HCT116 (cell line): ENCODE measurements at regions not wholly inside any gene's neighbourhood (a gene's known extent, or its start where the extent isn't known, plus 50 kb on each side); places are given as distances from the start of the nearest gene placed in this dataset.

Experiments
- ATAC-seq: fragments of 200-7000 bp; cut with Tn5 transposase; 2 replicates; pipeline ENCODE4 v1.9.1; 2020; ENCODE audit warnings: mild to moderate bottlenecking, moderate library complexity
- BruUV-seq: library from RNA; stranded (reverse); fragments of 400-500 nt; replicated peaks from 2 replicates; lab custom pipeline; 2021; lab: Mats Ljungman, UMichigan
- CTCF ChIA-PET: fragments of 300-600 bp; sonication (Branson Sonifier 250); formaldehyde crosslinking; loops from one replicate; lab custom pipeline; 2021; ENCODE audit warnings: antibody characterized with exemption; lab: Charles Lee
- POLR2A ChIA-PET: fragments of 300-600, 350-600 bp; sonication (Branson Sonifier 250); formaldehyde crosslinking; loops from one replicate; lab custom pipeline; 2021; ENCODE audit warnings: antibody characterized with exemption; lab: Charles Lee
- RAD21 ChIA-PET, 2 experiments: fragments of 300-600 bp; sonication (Branson Sonifier 250); formaldehyde crosslinking; loops; one replicate each; lab custom pipeline; 2023; ENCODE audit warnings: low total read pairs in 2 of 2; ENCODE audit not compliant: uncharacterized antibody in 2 of 2, unreplicated experiment in 2 of 2, low non-redundant PET in 1 of 2; lab: Charles Lee
- DNase-seq: peaks from one replicate; pipeline ENCODE4 v3.0.0-alpha.2; 2010; ENCODE audit warnings: low read depth, low spot score
- H2AFZ ChIP-seq: fragments of 200-600 bp; shearing (Covaris generic), sonication (generic); 2 replicates; pipeline ENCODE4 v1.6.1; 2017; ENCODE audit warnings: low read depth, mixed run types, mixed read lengths, antibody characterized with exemption, low read length; ENCODE audit not compliant: poor library complexity, severe bottlenecking
- H3K27ac ChIP-seq: 2 replicates; pipeline ENCODE4 v1.5.1; 2012; ENCODE audit warnings: low read depth, low read length
- H3K27me3 ChIP-seq: fragments of 200-600 bp; sonication (generic); 2 replicates; pipeline ENCODE4 v1.6.1; 2016; ENCODE audit warnings: mixed run types, low read length, mixed read lengths; ENCODE audit not compliant: insufficient read depth
- H3K36me3 ChIP-seq, 2 experiments: fragments of 200-500 bp in 1 of 2; fragments of 200-600 bp in 1 of 2; sonication (Bioruptor generic) in 1 of 2; sonication (generic) in 1 of 2; 2 replicates each; pipeline versions ENCODE4 v1.5.1 to v1.6.1; 2014 to 2016; ENCODE audit warnings: low read length in 2 of 2, inconsistent platforms in 1 of 2, mixed read lengths in 1 of 2, mixed run types in 1 of 2; ENCODE audit not compliant: insufficient read depth in 2 of 2, control insufficient read depth in 1 of 2
- H3K4me1 ChIP-seq, 2 experiments: fragments of 200-600 bp in 1 of 2; sonication (generic) in 1 of 2; 2 replicates each; pipeline versions ENCODE4 v1.5.1 to v1.6.1; 2012 to 2017; ENCODE audit warnings: low read length in 2 of 2, inconsistent platforms in 1 of 2, mild to moderate bottlenecking in 1 of 2, mixed read lengths in 1 of 2, mixed run types in 1 of 2, moderate library complexity in 1 of 2; ENCODE audit not compliant: insufficient read depth in 2 of 2, control insufficient read depth in 1 of 2
- H3K4me2 ChIP-seq: fragments of 200-600 bp; sonication (generic); 2 replicates; pipeline ENCODE4 v1.6.1; 2017; ENCODE audit warnings: mixed run types, low read length, mixed read lengths
- H3K4me3 ChIP-seq, 2 experiments: fragments of 200-600 bp in 1 of 2; sonication (generic) in 1 of 2; replicated peaks in 1 of 2; 2 replicates each; pipeline ENCODE4 v1.5.1; 2011 to 2016; ENCODE audit warnings: low read length in 2 of 2, control low read depth in 1 of 2, low read depth in 1 of 2, mild to moderate bottlenecking in 1 of 2, mixed read lengths in 1 of 2, mixed run types in 1 of 2
- H3K79me2 ChIP-seq: fragments of 200-600 bp; sonication (generic); 2 replicates; pipeline ENCODE4 v1.6.1; 2017; ENCODE audit warnings: mild to moderate bottlenecking, mixed run types, low read length, moderate library complexity, mixed read lengths; ENCODE audit not compliant: insufficient read depth
- H3K9ac ChIP-seq: fragments of 200-600 bp; sonication (generic); 2 replicates; pipeline ENCODE4 v1.6.1; 2016; ENCODE audit warnings: low read length, mixed read lengths
- H3K9me2 ChIP-seq: fragments of 200-600 bp; sonication (generic), shearing (Covaris generic); 2 replicates; pipeline ENCODE4 v1.6.1; 2017; ENCODE audit warnings: mixed run types, mild to moderate bottlenecking, moderate library complexity; ENCODE audit not compliant: insufficient read depth
- H3K9me3 ChIP-seq, 2 experiments: fragments of 200-500 bp in 1 of 2; fragments of 200-600 bp in 1 of 2; sonication (Bioruptor generic) in 1 of 2; sonication (generic) in 1 of 2; 2 replicates each; pipeline ENCODE4 v1.6.1; 2014 to 2017; ENCODE audit warnings: low read length in 2 of 2, mixed read lengths in 2 of 2, inconsistent platforms in 1 of 2, low read depth in 1 of 2, mild to moderate bottlenecking in 1 of 2, mixed run types in 1 of 2, moderate library complexity in 1 of 2; ENCODE audit not compliant: control insufficient read depth in 1 of 2, insufficient read depth in 1 of 2
- H4K20me1 ChIP-seq: fragments of 200-600 bp; sonication (generic), shearing (Covaris generic); 2 replicates; pipeline ENCODE4 v1.6.1; 2017; ENCODE audit warnings: mixed run types, mild to moderate bottlenecking, moderate library complexity; ENCODE audit not compliant: insufficient read depth
- CBX3 ChIP-seq: IDR thresholded peaks from 2 replicates; pipeline ENCODE4 v1.6.1; 2012; ENCODE audit warnings: low read depth
- CEBPB ChIP-seq: IDR thresholded peaks from 2 replicates; pipeline ENCODE4 v1.6.1; 2012; ENCODE audit warnings: low read depth
- ELF1 ChIP-seq: IDR thresholded peaks from 2 replicates; pipeline ENCODE4 v1.6.1; 2012; ENCODE audit warnings: low read depth, borderline replicate concordance
- EZH2 ChIP-seq: fragments of 200-600 bp; sonication (generic); IDR thresholded peaks from 2 replicates; pipeline ENCODE4 v1.6.1; 2017; ENCODE audit warnings: antibody characterized with exemption, mixed run types
- EZH2phosphoT487 ChIP-seq: fragments of 200-600 bp; IDR thresholded peaks from 2 replicates; pipeline ENCODE4 v1.6.1; 2018; ENCODE audit warnings: antibody characterized with exemption, borderline replicate concordance
- JUND ChIP-seq: IDR thresholded peaks from 2 replicates; pipeline ENCODE4 v1.6.1; 2012
- POLR2A ChIP-seq: IDR thresholded peaks from 2 replicates; pipeline ENCODE4 v1.7.0; 2011; ENCODE audit warnings: borderline replicate concordance; ENCODE audit not compliant: insufficient read depth, insufficient read length; ENCODE audit errors: extremely low read depth
- POLR2AphosphoS5 ChIP-seq: IDR thresholded peaks from 2 replicates; pipeline ENCODE4 v1.6.1; 2011; ENCODE audit warnings: mild to moderate bottlenecking, low read depth, low read length, moderate library complexity
- RAD21 ChIP-seq: IDR thresholded peaks from 2 replicates; pipeline ENCODE4 v1.6.1; 2012; ENCODE audit warnings: low read depth, mild to moderate bottlenecking
- SP1 ChIP-seq: IDR thresholded peaks from 2 replicates; pipeline ENCODE4 v1.6.1; 2012; ENCODE audit warnings: low read depth
- SRF ChIP-seq: IDR thresholded peaks from 2 replicates; pipeline ENCODE4 v1.6.1; 2012; ENCODE audit warnings: low read depth
- TCF7L2 ChIP-seq: IDR thresholded peaks from 2 replicates; pipeline ENCODE4 v1.7.0; 2011; ENCODE audit warnings: borderline replicate concordance, inconsistent platforms; ENCODE audit not compliant: insufficient read depth, insufficient read length; ENCODE audit errors: extremely low read depth
- YY1 ChIP-seq: IDR thresholded peaks from 2 replicates; pipeline ENCODE4 v1.6.1; 2011; ENCODE audit warnings: low read length, low read depth, moderate library complexity, mild to moderate bottlenecking; ENCODE audit not compliant: insufficient replicate concordance; ENCODE audit errors: extremely low read depth
- ZFX ChIP-seq: fragments of 450-650 bp; IDR thresholded peaks from 2 replicates; pipeline ENCODE4 v1.6.1; 2017
- ZNF274 ChIP-seq: fragments of 200-500 bp; sonication (Bioruptor generic); IDR thresholded peaks from 2 replicates; pipeline ENCODE4 v1.6.1; 2014; ENCODE audit warnings: mild to moderate bottlenecking, low read depth, low read length, inconsistent platforms
- intact Hi-C: fragments of 100-400 bp; cut with micrococcal nuclease; formaldehyde crosslinking; loops from 2 replicates; pipeline ENCODE4 v1.10.0; 2022
- TF ChIP-seq, protein P1 (sequence below): IDR thresholded peaks from 2 replicates; pipeline ENCODE4 v1.6.1; 2012
- TF ChIP-seq, protein P2 (sequence below): IDR thresholded peaks from 2 replicates; pipeline ENCODE4 v1.6.1; 2012; ENCODE audit warnings: low read depth
- TF ChIP-seq, protein P3 (sequence below): IDR thresholded peaks from 2 replicates; pipeline ENCODE4 v1.6.1; 2012
- TF ChIP-seq, protein P4 (sequence below): IDR thresholded peaks from 2 replicates; pipeline ENCODE4 v1.6.1; 2011; ENCODE audit warnings: mild to moderate bottlenecking, low read length, moderate library complexity; ENCODE audit not compliant: insufficient replicate concordance; ENCODE audit errors: extremely low read depth
- TF ChIP-seq, protein P5 (sequence below), 3 experiments: fragments of 200-600 bp in 1 of 3; sonication (generic) in 1 of 3; IDR thresholded peaks in 2 of 3; conservative IDR thresholded peaks in 1 of 3; 2 replicates each; pipeline ENCODE4 v1.5.1; 2012 to 2017; ENCODE audit warnings: low read depth in 2 of 3, low read length in 2 of 3, antibody characterized with exemption in 1 of 3, borderline replicate concordance in 1 of 3, control low read depth in 1 of 3, mild to moderate bottlenecking in 1 of 3, mixed read lengths in 1 of 3, mixed run types in 1 of 3, moderate library complexity in 1 of 3; ENCODE audit not compliant: insufficient read depth in 1 of 3

DNA sequence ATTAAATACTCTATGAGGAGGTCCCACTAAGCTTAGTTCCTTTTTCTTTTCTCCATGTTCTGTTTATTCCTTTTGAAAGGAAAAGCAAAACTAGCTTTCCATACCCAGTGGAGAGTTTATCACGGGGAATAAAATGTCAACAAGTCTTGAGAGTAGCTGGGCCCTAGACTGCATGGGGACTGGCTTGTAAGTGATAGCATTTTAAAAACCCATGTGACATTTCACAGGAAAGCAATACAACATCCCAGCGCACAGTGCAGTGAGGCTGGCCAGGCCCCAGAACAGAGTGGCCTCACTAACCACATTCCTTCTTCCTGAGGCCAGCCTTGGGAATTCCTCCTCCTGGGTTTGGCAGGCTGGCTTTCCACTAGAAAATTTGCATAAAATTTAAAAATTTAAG, 149.8 kb downstream of the DLEU7 start:
- Histone ChIP-seq H3K4me1 (no peaks in the 10 kb centered on the region), H3K9ac (no peak overlapping the region), H3K9me3 (no peaks in the 10 kb centered on the region), H3K4me2 (no peak overlapping the region), H3K36me3 (no peaks in the 10 kb centered on the region), H4K20me1 (no peaks in the 10 kb centered on the region)
- no peak for ATAC-seq
- no TSS peak for BruUV-seq
- intact Hi-C loops: no loop called here
- POLR2A ChIA-PET: no interaction called here
- TF ChIP-seq JUND (no peak), ZNF274 (no peak), SRF (no peak), CEBPB (no peak), RAD21 (no peak), YY1 (no peak), TCF7L2 (no peak), EZH2 (no peak), ELF1 (no peak), POLR2A (no peak), SP1 (no peak), POLR2AphosphoS5 (no peak), ZFX (no peak), CBX3 (no peak), EZH2phosphoT487 (no peak)
- TF ChIP-seq, protein P1, sequence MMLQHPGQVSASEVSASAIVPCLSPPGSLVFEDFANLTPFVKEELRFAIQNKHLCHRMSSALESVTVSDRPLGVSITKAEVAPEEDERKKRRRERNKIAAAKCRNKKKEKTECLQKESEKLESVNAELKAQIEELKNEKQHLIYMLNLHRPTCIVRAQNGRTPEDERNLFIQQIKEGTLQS: no peak
- TF ChIP-seq, protein P2, sequence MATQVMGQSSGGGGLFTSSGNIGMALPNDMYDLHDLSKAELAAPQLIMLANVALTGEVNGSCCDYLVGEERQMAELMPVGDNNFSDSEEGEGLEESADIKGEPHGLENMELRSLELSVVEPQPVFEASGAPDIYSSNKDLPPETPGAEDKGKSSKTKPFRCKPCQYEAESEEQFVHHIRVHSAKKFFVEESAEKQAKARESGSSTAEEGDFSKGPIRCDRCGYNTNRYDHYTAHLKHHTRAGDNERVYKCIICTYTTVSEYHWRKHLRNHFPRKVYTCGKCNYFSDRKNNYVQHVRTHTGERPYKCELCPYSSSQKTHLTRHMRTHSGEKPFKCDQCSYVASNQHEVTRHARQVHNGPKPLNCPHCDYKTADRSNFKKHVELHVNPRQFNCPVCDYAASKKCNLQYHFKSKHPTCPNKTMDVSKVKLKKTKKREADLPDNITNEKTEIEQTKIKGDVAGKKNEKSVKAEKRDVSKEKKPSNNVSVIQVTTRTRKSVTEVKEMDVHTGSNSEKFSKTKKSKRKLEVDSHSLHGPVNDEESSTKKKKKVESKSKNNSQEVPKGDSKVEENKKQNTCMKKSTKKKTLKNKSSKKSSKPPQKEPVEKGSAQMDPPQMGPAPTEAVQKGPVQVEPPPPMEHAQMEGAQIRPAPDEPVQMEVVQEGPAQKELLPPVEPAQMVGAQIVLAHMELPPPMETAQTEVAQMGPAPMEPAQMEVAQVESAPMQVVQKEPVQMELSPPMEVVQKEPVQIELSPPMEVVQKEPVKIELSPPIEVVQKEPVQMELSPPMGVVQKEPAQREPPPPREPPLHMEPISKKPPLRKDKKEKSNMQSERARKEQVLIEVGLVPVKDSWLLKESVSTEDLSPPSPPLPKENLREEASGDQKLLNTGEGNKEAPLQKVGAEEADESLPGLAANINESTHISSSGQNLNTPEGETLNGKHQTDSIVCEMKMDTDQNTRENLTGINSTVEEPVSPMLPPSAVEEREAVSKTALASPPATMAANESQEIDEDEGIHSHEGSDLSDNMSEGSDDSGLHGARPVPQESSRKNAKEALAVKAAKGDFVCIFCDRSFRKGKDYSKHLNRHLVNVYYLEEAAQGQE: no peak
- TF ChIP-seq, protein P3, sequence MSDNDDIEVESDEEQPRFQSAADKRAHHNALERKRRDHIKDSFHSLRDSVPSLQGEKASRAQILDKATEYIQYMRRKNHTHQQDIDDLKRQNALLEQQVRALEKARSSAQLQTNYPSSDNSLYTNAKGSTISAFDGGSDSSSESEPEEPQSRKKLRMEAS: no peak
- TF ChIP-seq, protein P4, sequence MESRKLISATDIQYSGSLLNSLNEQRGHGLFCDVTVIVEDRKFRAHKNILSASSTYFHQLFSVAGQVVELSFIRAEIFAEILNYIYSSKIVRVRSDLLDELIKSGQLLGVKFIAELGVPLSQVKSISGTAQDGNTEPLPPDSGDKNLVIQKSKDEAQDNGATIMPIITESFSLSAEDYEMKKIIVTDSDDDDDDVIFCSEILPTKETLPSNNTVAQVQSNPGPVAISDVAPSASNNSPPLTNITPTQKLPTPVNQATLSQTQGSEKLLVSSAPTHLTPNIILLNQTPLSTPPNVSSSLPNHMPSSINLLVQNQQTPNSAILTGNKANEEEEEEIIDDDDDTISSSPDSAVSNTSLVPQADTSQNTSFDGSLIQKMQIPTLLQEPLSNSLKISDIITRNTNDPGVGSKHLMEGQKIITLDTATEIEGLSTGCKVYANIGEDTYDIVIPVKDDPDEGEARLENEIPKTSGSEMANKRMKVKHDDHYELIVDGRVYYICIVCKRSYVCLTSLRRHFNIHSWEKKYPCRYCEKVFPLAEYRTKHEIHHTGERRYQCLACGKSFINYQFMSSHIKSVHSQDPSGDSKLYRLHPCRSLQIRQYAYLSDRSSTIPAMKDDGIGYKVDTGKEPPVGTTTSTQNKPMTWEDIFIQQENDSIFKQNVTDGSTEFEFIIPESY: no peak
- TF ChIP-seq, protein P5, sequence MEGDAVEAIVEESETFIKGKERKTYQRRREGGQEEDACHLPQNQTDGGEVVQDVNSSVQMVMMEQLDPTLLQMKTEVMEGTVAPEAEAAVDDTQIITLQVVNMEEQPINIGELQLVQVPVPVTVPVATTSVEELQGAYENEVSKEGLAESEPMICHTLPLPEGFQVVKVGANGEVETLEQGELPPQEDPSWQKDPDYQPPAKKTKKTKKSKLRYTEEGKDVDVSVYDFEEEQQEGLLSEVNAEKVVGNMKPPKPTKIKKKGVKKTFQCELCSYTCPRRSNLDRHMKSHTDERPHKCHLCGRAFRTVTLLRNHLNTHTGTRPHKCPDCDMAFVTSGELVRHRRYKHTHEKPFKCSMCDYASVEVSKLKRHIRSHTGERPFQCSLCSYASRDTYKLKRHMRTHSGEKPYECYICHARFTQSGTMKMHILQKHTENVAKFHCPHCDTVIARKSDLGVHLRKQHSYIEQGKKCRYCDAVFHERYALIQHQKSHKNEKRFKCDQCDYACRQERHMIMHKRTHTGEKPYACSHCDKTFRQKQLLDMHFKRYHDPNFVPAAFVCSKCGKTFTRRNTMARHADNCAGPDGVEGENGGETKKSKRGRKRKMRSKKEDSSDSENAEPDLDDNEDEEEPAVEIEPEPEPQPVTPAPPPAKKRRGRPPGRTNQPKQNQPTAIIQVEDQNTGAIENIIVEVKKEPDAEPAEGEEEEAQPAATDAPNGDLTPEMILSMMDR (IDR thresholded peaks at IDR 0.05 in 2 of 3, conservative IDR thresholded peaks at IDR 0.05 in 1 of 3; ENCODE audit: borderline replicate concordance in 1 of 3, insufficient read depth in 1 of 3, low read depth in 2 of 3, low read length in 2 of 3): no peak
- TF ChIP-seq, all 23 proteins: peak for 0
- ChIA-PET CTCF (no interaction called here), RAD21 (no interaction called here)
- no peak overlapping the region for H3K27ac ChIP-seq
- H3K9me2 ChIP-seq: no peaks in the 10 kb centered on the region
- H2AFZ ChIP-seq: no peak overlapping the region
- H3K79me2 ChIP-seq: no peaks in the 10 kb centered on the region
- DNase-seq: no peak
- no peak overlapping the region for H3K4me3 ChIP-seq
- no peaks in the 10 kb centered on the region for H3K27me3 ChIP-seq
